ENCODE measurements at regions not wholly inside any gene's neighbourhood (a gene's known extent, or its start where the extent isn't known, plus 50 kb on each side); places are given as distances from the start of the nearest gene placed in this dataset.

GRCh38 chr3:72393455-72393854, 454.8 kb downstream of the SHQ1 start:
- Histone ChIP-seq H3K36me3 (ENCODE audit: control insufficient read depth in 2 of 4, insufficient read depth in 4 of 4, low read length in 3 of 4) (no peaks in the 10 kb centered on the region), H3K79me2 (ENCODE audit: control insufficient read depth in 1 of 2, insufficient read depth in 2 of 2, low read length in 2 of 2) (peaks cover 13 to 98% of the 10 kb centered on the region in 2 experiments; a peak in 3 of 4 replicates), H2BK15ac (ENCODE audit: low read length) (no peak overlapping the region), H2BK20ac (ENCODE audit: low read length) (no peak overlapping the region), H2BK120ac (replicated peaks; ENCODE audit: low read depth, low read length) (no peak overlapping the region), H3K27me3 (replicated peaks in 1 of 4; ENCODE audit: control insufficient read depth in 3 of 4, extremely low read depth in 1 of 4, insufficient read depth in 3 of 4, low read length in 3 of 4) (no peaks in the 10 kb centered on the region), H2BK12ac (ENCODE audit: low read depth, low read length) (no peak overlapping the region), H4K5ac (ENCODE audit: insufficient read length, low read depth, low read length) (no peak overlapping the region), H3K23me2 (ENCODE audit: low read depth, low read length) (no peaks in the 10 kb centered on the region), H3K14ac (ENCODE audit: insufficient read length) (no peak overlapping the region), H3K4ac (replicated peaks; ENCODE audit: insufficient read length, low read depth, low read length) (no peak overlapping the region), H4K20me1 (replicated peaks in 1 of 2; ENCODE audit: control insufficient read depth in 1 of 2, insufficient read depth in 2 of 2, low read length in 2 of 2) (peaks cover 18 to 22% of the 10 kb centered on the region in 2 experiments), H3K4me3 (ENCODE audit: extremely low read depth in 1 of 4, insufficient read depth in 2 of 4, low read depth in 3 of 4, low read length in 4 of 4) (no peak overlapping the region), H3K27ac (ENCODE audit: low read depth, low read length) (no peak overlapping the region), H2BK5ac (ENCODE audit: low read depth, low read length) (no peak overlapping the region), H3K79me1 (ENCODE audit: low read depth, low read length) (peaks cover 5% of the 10 kb centered on the region; the same call in 1 of the 2 replicates), H3K18ac (ENCODE audit: extremely low read depth, low read length) (no peak overlapping the region), H3K9ac (replicated peaks in 1 of 4; ENCODE audit: extremely low read depth in 1 of 4, low read depth in 3 of 4, low read length in 3 of 4) (no peak overlapping the region), H3K4me2 (ENCODE audit: insufficient read depth in 1 of 2, low read depth in 2 of 2, low read length in 2 of 2) (no peak overlapping the region), H4K8ac (ENCODE audit: extremely low read depth, insufficient read depth, low read length) (no peak overlapping the region), H3K56ac (replicated peaks; ENCODE audit: insufficient read length, low read depth, low read length) (no peak overlapping the region), H2AK5ac (ENCODE audit: low read depth, low read length) (no peak overlapping the region), H3K4me1 (replicated peaks in 1 of 4; ENCODE audit: control insufficient read depth in 3 of 4, insufficient read depth in 4 of 4, low read length in 3 of 4) (peaks cover 2 to 14% (median 7%) of the 10 kb centered on the region in 4 experiments; a peak in 6 of 7 replicates), H3K23ac (ENCODE audit: insufficient read length) (no peak overlapping the region), H4K91ac (replicated peaks; ENCODE audit: insufficient read length, low read length) (no peak overlapping the region), H2AFZ (ENCODE audit: low read length) (no peak overlapping the region), H3K9me3 (ENCODE audit: insufficient read depth in 2 of 2, low read depth in 1 of 2, low read length in 1 of 2) (no peaks in the 10 kb centered on the region)
- POLR2A ChIA-PET (ENCODE audit: partially characterized antibody): no interaction called here
- CTCF ChIA-PET (ENCODE audit: partially characterized antibody): interaction anchor here (1.0 to 1.4 kb wide), 3 partner anchors 10 to 25 kb away, joined by 3 to 4 read pairs (median 3); no protein-coding TSS in a partner anchor
- FAIRE-seq (peak; percentile 24), DNase-seq (ENCODE audit: low read depth in 1 of 2, low spot score in 2 of 2) (no peak)
- TF ChIP-seq BCL11A (IDR thresholded peaks at IDR 0.05; ENCODE audit: low read depth in 2 of 2, low read length in 2 of 2): no peak
- no peak for TF ChIP-seq POLR2A (IDR thresholded peaks at IDR 0.05; ENCODE audit: control extremely low read depth in 1 of 2, low read depth in 2 of 2, low read length in 2 of 2)
- TF ChIP-seq, protein P1, sequence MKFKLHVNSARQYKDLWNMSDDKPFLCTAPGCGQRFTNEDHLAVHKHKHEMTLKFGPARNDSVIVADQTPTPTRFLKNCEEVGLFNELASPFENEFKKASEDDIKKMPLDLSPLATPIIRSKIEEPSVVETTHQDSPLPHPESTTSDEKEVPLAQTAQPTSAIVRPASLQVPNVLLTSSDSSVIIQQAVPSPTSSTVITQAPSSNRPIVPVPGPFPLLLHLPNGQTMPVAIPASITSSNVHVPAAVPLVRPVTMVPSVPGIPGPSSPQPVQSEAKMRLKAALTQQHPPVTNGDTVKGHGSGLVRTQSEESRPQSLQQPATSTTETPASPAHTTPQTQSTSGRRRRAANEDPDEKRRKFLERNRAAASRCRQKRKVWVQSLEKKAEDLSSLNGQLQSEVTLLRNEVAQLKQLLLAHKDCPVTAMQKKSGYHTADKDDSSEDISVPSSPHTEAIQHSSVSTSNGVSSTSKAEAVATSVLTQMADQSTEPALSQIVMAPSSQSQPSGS (IDR thresholded peaks at IDR 0.05; ENCODE audit: low read length): no peak
- TF ChIP-seq POLR2AphosphoS5 (IDR thresholded peaks at IDR 0.05; ENCODE audit: low read depth, low read length): no peak
- TF ChIP-seq SIRT6 (IDR thresholded peaks at IDR 0.05; ENCODE audit: low read length): no peak
- no peak for TF ChIP-seq GTF2F1 (IDR thresholded peaks at IDR 0.05; ENCODE audit: borderline replicate concordance, low read depth, low read length)
- no peak for TF ChIP-seq CEBPB (IDR thresholded peaks at IDR 0.05; ENCODE audit: low read depth, low read length)
- TF ChIP-seq CREB1 (IDR thresholded peaks at IDR 0.05): no peak
- no peak for TF ChIP-seq CBX5 (IDR thresholded peaks at IDR 0.05; ENCODE audit: low read depth, low read length)
- no peak for TF ChIP-seq TBP (IDR thresholded peaks at IDR 0.05; ENCODE audit: low read depth, low read length)
- TF ChIP-seq RXRA (IDR thresholded peaks at IDR 0.05; ENCODE audit: insufficient read depth, low read depth, low read length): no peak
- 83% methylated on average over 2 of the region's 2 CpGs; no CpG with 5 or more reads in 1 of the 2 experiments for WGBS, 2 experiments (ENCODE audit: extremely low coverage in 1 of 2, insufficient coverage in 1 of 2, insufficient read length in 1 of 2, insufficient replicate concordance in 2 of 2, low coverage in 1 of 2, low lambda C conversion rate in 2 of 2, missing lambda C conversion rate in 1 of 2)

Data from H1 (cell line).